HG02943 (cell line): ENCODE measurements at regions not wholly inside any gene's neighbourhood (a gene's known extent, or its start where the extent isn't known, plus 50 kb on each side); places are given as distances from the start of the nearest gene placed in this dataset.
"Not testable (repeated sequence)": the region's sequence is repeated elsewhere in the genome, so short reads cannot be mapped to it uniquely, and the experiment has no call there.

Source experiments
- ATAC-seq: cut with Tn5 transposase; IDR thresholded peaks from one replicate; pipeline ENCODE4 v1.9.1; 2021; ENCODE audit warnings: mild to moderate bottlenecking, low read depth, moderate library complexity; ENCODE audit not compliant: unreplicated experiment

- ATAC-seq, result no peak
These were observed 1891.6 kb upstream of the PCDH20 start for GRCh38 chr13:63307228-63307627.

- no peak for ATAC-seq
These were observed 1890.0 kb upstream of the PCDH20 start for GRCh38 chr13:63305641-63306133.

GRCh38 chr13:63304497-63304896 lies 1888.8 kb upstream of the PCDH20 start:
- no peak for ATAC-seq

- ATAC-seq, result no peak
These were observed 1884.3 kb upstream of the PCDH20 start for GRCh38 chr13:63299866-63300394.

- no peak for ATAC-seq
These were observed 1881.5 kb upstream of the PCDH20 start for GRCh38 chr13:63297163-63297562.

- no peak for ATAC-seq
These were observed 1876.1 kb upstream of the PCDH20 start for GRCh38 chr13:63291701-63292100.

GRCh38 chr13:63288576-63288975 lies 1872.9 kb upstream of the PCDH20 start:
- no peak for ATAC-seq

- ATAC-seq, result no peak
These were observed 1872.3 kb upstream of the PCDH20 start for GRCh38 chr13:63287926-63288325.

GRCh38 chr13:63285426-63285825 lies 1869.8 kb upstream of the PCDH20 start:
- no peak for ATAC-seq

- ATAC-seq, result no peak
These were observed 1863.5 kb upstream of the PCDH20 start for GRCh38 chr13:63279136-63279535.

GRCh38 chr13:63274772-63275171 lies 1859.1 kb upstream of the PCDH20 start:
- no peak for ATAC-seq

- ATAC-seq, result no peak
These were observed 1834.0 kb upstream of the PCDH20 start for GRCh38 chr13:63249411-63250187.

- ATAC-seq, result not testable (repeated sequence)
These were observed 1821.2 kb upstream of the PCDH20 start for GRCh38 chr13:63236667-63237396.

GRCh38 chr13:63218596-63218995 lies 1802.9 kb upstream of the PCDH20 start:
- not testable (repeated sequence) for ATAC-seq

- no peak for ATAC-seq
These were observed 1793.8 kb upstream of the PCDH20 start for GRCh38 chr13:63209330-63210017.

- no peak for ATAC-seq
These were observed 1793.2 kb upstream of the PCDH20 start for GRCh38 chr13:63208826-63209225.

GRCh38 chr13:63206461-63206860 lies 1790.8 kb upstream of the PCDH20 start:
- no peak for ATAC-seq

GRCh38 chr13:63201493-63201892 lies 1785.8 kb upstream of the PCDH20 start:
- no peak for ATAC-seq

- no peak for ATAC-seq
These were observed 1783.9 kb upstream of the PCDH20 start for GRCh38 chr13:63199508-63199907.

GRCh38 chr13:63198071-63198470 lies 1782.4 kb upstream of the PCDH20 start:
- no peak for ATAC-seq

- no peak for ATAC-seq
These were observed 1780.1 kb upstream of the PCDH20 start for GRCh38 chr13:63195726-63196125.
